GM19238 (cell line): ENCODE measurements at regions not wholly inside any gene's neighbourhood (a gene's known extent, or its start where the extent isn't known, plus 50 kb on each side); places are given as distances from the start of the nearest gene placed in this dataset.

Experiments used
- DNase-seq: peaks from one replicate; pipeline ENCODE4 v3.0.0; 2011; ENCODE audit warnings: low spot score; ENCODE audit not compliant: insufficient read length

- no peak for DNase-seq
These were observed 83.3 kb upstream of the PRDM11 start for GRCh38 chr11:45062974-45063635.

GRCh38 chr11:45063669-45064068, 82.8 kb upstream of the PRDM11 start:
- DNase-seq: no peak

- DNase-seq: no peak
These were observed 78.5 kb upstream of the PRDM11 start for GRCh38 chr11:45067966-45068365.

GRCh38 chr11:45071232-45071631, 75.2 kb upstream of the PRDM11 start:
- DNase-seq: no peak

- no peak for DNase-seq
These were observed 72.7 kb upstream of the PRDM11 start for GRCh38 chr11:45073685-45074141.

GRCh38 chr11:45075519-45075918, 70.9 kb upstream of the PRDM11 start:
- DNase-seq: no peak

- no peak for DNase-seq
These were observed 70.5 kb upstream of the PRDM11 start for GRCh38 chr11:45075952-45076351.

- DNase-seq: no peak
These were observed 69.7 kb upstream of the PRDM11 start for GRCh38 chr11:45076761-45077160.

- DNase-seq: no peak
These were observed 68.0 kb upstream of the PRDM11 start for GRCh38 chr11:45078236-45079074.

GRCh38 chr11:45079075-45079444, 67.4 kb upstream of the PRDM11 start:
- DNase-seq: no peak

GRCh38 chr11:45079567-45079942, 66.9 kb upstream of the PRDM11 start:
- no peak for DNase-seq

- peak; percentile 53 for DNase-seq
These were observed 66.3 kb upstream of the PRDM11 start for GRCh38 chr11:45079943-45080719.

- DNase-seq: no peak
These were observed 63.5 kb upstream of the PRDM11 start for GRCh38 chr11:45082744-45083543.

GRCh38 chr11:45083544-45084087, 62.8 kb upstream of the PRDM11 start:
- DNase-seq: no peak

- no peak for DNase-seq
These were observed 60.6 kb upstream of the PRDM11 start for GRCh38 chr11:45085646-45086501.

- no peak for DNase-seq
These were observed 59.9 kb upstream of the PRDM11 start for GRCh38 chr11:45086526-45086925.

- DNase-seq: no peak
These were observed 59.1 kb upstream of the PRDM11 start for GRCh38 chr11:45087086-45087899.

GRCh38 chr11:45087900-45088160, 58.6 kb upstream of the PRDM11 start:
- no peak for DNase-seq

GRCh38 chr11:45089251-45089650, 57.2 kb upstream of the PRDM11 start:
- no peak for DNase-seq
